GM12875 (cell line): ENCODE measurements at regions not wholly inside any gene's neighbourhood (a gene's known extent, or its start where the extent isn't known, plus 50 kb on each side); places are given as distances from the start of the nearest gene placed in this dataset.
A peak's percentile ranks its signal among the peaks of the same experiment; 100 is the strongest.

Source experiments
- H3K4me3 ChIP-seq: one replicate; pipeline ENCODE4 v1.5.1; 2011; ENCODE audit warnings: low read depth, low read length, control low read depth
- CTCF ChIP-seq: IDR thresholded peaks from 2 replicates; pipeline ENCODE4 v1.5.1; 2011; ENCODE audit warnings: low read depth, mild to moderate bottlenecking, control low read depth, inconsistent platforms, low read length, moderate library complexity, borderline replicate concordance; ENCODE audit not compliant: insufficient read depth

GRCh38 chr4:137627739-137628460, 95.6 kb upstream of the PCDH18 start:
- no peak for TF ChIP-seq CTCF
- H3K4me3 ChIP-seq, result no peak overlapping the region

GRCh38 chr4:137626942-137627738, 94.8 kb upstream of the PCDH18 start:
- no peak for TF ChIP-seq CTCF
- no peak overlapping the region for H3K4me3 ChIP-seq

- no peak for TF ChIP-seq CTCF
- no peak overlapping the region for H3K4me3 ChIP-seq
These were observed 90.7 kb upstream of the PCDH18 start for GRCh38 chr4:137623013-137623412.

- no peak for TF ChIP-seq CTCF
- no peak overlapping the region for H3K4me3 ChIP-seq
These were observed 88.8 kb upstream of the PCDH18 start for GRCh38 chr4:137621056-137621455.

- TF ChIP-seq CTCF, result no peak
- no peak overlapping the region for H3K4me3 ChIP-seq
These were observed 82.2 kb upstream of the PCDH18 start for GRCh38 chr4:137614491-137614890.

GRCh38 chr4:137611998-137612700, 79.9 kb upstream of the PCDH18 start:
- no peak overlapping the region for H3K4me3 ChIP-seq
- no peak for TF ChIP-seq CTCF

- no peak overlapping the region for H3K4me3 ChIP-seq
- TF ChIP-seq CTCF, result peak; percentile 25; the same call in 1 of the 2 replicates
These were observed 78.7 kb upstream of the PCDH18 start for GRCh38 chr4:137610960-137611359.
